SK-N-MC (cell line): ENCODE measurements at regions not wholly inside any gene's neighbourhood (a gene's known extent, or its start where the extent isn't known, plus 50 kb on each side); places are given as distances from the start of the nearest gene placed in this dataset.

ENCODE experiments used
- EZH2 ChIP-seq: fragments of 200-600 bp; sonication (generic); IDR thresholded peaks from one replicate; pipeline ENCODE4 v1.6.1; 2017; ENCODE audit warnings: antibody characterized with exemption
- POLR2AphosphoS5 ChIP-seq: IDR thresholded peaks from 2 replicates; pipeline ENCODE4 v1.6.1; 2012; ENCODE audit warnings: mild to moderate bottlenecking, low read depth, low read length, borderline replicate concordance

GRCh38 chr7:81013083-81013817 lies 94.4 kb upstream of the SEMA3C start:
- TF ChIP-seq EZH2 = no peak
- no peak; the same call in 1 of the 2 replicates for TF ChIP-seq POLR2AphosphoS5
